Peyer's patch (tissue), 4 donors: ENCODE measurements at regions not wholly inside any gene's neighbourhood (a gene's known extent, or its start where the extent isn't known, plus 50 kb on each side); places are given as distances from the start of the nearest gene placed in this dataset.

Source experiments
- POLR2A ChIP-seq, 2 donors: fragments of 450-650 bp; IDR thresholded peaks; one replicate each; pipeline ENCODE4 v1.5.1; 2017; ENCODE audit warnings: antibody characterized with exemption in 2 of 2, mild to moderate bottlenecking in 2 of 2, moderate library complexity in 2 of 2
- TF ChIP-seq, protein P1 (sequence below), 6 experiments: fragments of 450-650 bp in 4 of 6; fragments of 200-600 bp in 2 of 6; sonication (generic) in 1 of 6; IDR thresholded peaks; one replicate each; pipeline ENCODE4 v1.5.1; 2017 to 2019; ENCODE audit warnings: antibody characterized with exemption in 6 of 6, mild to moderate bottlenecking in 3 of 6, moderate library complexity in 1 of 6

DNA sequence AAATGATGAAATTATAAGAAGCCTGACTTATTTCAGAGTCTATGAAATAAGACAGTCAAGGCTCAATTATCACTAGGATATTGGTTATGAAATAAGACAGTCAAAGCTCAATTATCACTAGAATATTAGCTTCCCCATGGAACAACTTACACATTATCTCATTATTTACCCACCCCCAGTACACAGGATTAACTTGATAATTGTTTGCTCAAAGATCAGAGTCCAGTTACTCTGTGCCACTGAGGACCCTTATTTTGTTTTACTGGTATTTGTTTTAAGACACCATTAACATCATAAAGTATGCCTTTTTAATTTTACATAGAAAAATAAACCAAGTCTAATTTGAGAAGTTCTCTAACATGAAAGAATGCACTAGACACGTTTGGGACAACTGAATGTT lies 225.4 kb downstream of the SI start:
- no peak for TF ChIP-seq POLR2A (IDR thresholded peaks at IDR 0.05)
- TF ChIP-seq, protein P1, sequence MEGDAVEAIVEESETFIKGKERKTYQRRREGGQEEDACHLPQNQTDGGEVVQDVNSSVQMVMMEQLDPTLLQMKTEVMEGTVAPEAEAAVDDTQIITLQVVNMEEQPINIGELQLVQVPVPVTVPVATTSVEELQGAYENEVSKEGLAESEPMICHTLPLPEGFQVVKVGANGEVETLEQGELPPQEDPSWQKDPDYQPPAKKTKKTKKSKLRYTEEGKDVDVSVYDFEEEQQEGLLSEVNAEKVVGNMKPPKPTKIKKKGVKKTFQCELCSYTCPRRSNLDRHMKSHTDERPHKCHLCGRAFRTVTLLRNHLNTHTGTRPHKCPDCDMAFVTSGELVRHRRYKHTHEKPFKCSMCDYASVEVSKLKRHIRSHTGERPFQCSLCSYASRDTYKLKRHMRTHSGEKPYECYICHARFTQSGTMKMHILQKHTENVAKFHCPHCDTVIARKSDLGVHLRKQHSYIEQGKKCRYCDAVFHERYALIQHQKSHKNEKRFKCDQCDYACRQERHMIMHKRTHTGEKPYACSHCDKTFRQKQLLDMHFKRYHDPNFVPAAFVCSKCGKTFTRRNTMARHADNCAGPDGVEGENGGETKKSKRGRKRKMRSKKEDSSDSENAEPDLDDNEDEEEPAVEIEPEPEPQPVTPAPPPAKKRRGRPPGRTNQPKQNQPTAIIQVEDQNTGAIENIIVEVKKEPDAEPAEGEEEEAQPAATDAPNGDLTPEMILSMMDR (IDR thresholded peaks at IDR 0.05) = no peak
